Endodermal cell (in vitro differentiated cells): ENCODE measurements at regions not wholly inside any gene's neighbourhood (a gene's known extent, or its start where the extent isn't known, plus 50 kb on each side); places are given as distances from the start of the nearest gene placed in this dataset.
"Not testable (repeated sequence)": the region's sequence is repeated elsewhere in the genome, so short reads cannot be mapped to it uniquely, and the experiment has no call there.

ENCODE experiments used
- DNase-seq: peaks from one replicate; pipeline ENCODE4 v3.0.0-alpha.2; 2017
- H3K27ac ChIP-seq: 2 replicates; pipeline ENCODE4 v1.5.1; 2013; ENCODE audit warnings: mild to moderate bottlenecking, low read depth, low read length, moderate library complexity
- H3K27me3 ChIP-seq: 2 replicates; pipeline ENCODE4 v1.6.1; 2013; ENCODE audit warnings: mild to moderate bottlenecking, low read length, moderate library complexity; ENCODE audit not compliant: insufficient read depth, control insufficient read depth, poor library complexity, severe bottlenecking
- H3K36me3 ChIP-seq: 2 replicates; pipeline ENCODE4 v1.7.0; 2013; ENCODE audit warnings: mild to moderate bottlenecking, low read length, moderate library complexity; ENCODE audit not compliant: control insufficient read depth, insufficient read depth
- H3K4me1 ChIP-seq: one replicate; pipeline ENCODE4 v1.7.0; 2013; ENCODE audit warnings: low read length; ENCODE audit not compliant: control insufficient read depth, insufficient read depth
- H3K4me3 ChIP-seq: 2 replicates; pipeline ENCODE4 v1.5.1; 2013; ENCODE audit warnings: mild to moderate bottlenecking, low read length, moderate library complexity
- H3K9ac ChIP-seq: 2 replicates; pipeline ENCODE4 v1.6.1; 2013; ENCODE audit warnings: mild to moderate bottlenecking, low read length, moderate library complexity; ENCODE audit not compliant: poor library complexity, severe bottlenecking; ENCODE audit errors: extremely low read depth
- H3K9me3 ChIP-seq: 2 replicates; pipeline ENCODE4 v1.6.1; 2013; ENCODE audit warnings: mild to moderate bottlenecking, low read length, moderate library complexity; ENCODE audit not compliant: control insufficient read depth
- H3K27ac Mint-ChIP-seq: 2 replicates; pipeline ENCODE4 v1.8.0; 2020; ENCODE audit warnings: mixed read lengths
- H3K27me3 Mint-ChIP-seq: 2 replicates; pipeline ENCODE4 v1.8.0; 2021; ENCODE audit warnings: mild to moderate bottlenecking, mixed read lengths; ENCODE audit not compliant: insufficient read depth
- H3K36me3 Mint-ChIP-seq: 2 replicates; pipeline ENCODE4 v1.8.0; 2020; ENCODE audit warnings: low read depth, mixed read lengths
- H3K4me1 Mint-ChIP-seq: 2 replicates; pipeline ENCODE4 v1.8.0; 2020; ENCODE audit warnings: mixed read lengths
- H3K4me3 Mint-ChIP-seq: 2 replicates; pipeline ENCODE4 v1.8.0; 2020; ENCODE audit warnings: mild to moderate bottlenecking, moderate library complexity, mixed read lengths
- H3K9me3 Mint-ChIP-seq: 2 replicates; pipeline ENCODE4 v1.8.0; 2020; ENCODE audit warnings: mild to moderate bottlenecking, mixed read lengths
- WGBS, 2 experiments: methylation state at CpG; one replicate each; pipeline versions ENCODE4 v1.1.5 to v1.1.7; 2013; ENCODE audit warnings: missing lambda C conversion rate in 2 of 2, mixed read lengths in 1 of 2; ENCODE audit not compliant: insufficient coverage in 1 of 2, insufficient read length in 1 of 2; 5-methylcytosine and 5-hydroxymethylcytosine counted together
- TF ChIP-seq, protein P1 (sequence below): fragments of 200-600 bp; sonication (generic); conservative IDR thresholded peaks from 2 replicates; pipeline ENCODE4 v1.5.0; 2021; ENCODE audit warnings: antibody characterized with exemption, mild to moderate bottlenecking

- no peaks in the 10 kb centered on the region for H3K27me3 ChIP-seq
- TF ChIP-seq, protein P1, sequence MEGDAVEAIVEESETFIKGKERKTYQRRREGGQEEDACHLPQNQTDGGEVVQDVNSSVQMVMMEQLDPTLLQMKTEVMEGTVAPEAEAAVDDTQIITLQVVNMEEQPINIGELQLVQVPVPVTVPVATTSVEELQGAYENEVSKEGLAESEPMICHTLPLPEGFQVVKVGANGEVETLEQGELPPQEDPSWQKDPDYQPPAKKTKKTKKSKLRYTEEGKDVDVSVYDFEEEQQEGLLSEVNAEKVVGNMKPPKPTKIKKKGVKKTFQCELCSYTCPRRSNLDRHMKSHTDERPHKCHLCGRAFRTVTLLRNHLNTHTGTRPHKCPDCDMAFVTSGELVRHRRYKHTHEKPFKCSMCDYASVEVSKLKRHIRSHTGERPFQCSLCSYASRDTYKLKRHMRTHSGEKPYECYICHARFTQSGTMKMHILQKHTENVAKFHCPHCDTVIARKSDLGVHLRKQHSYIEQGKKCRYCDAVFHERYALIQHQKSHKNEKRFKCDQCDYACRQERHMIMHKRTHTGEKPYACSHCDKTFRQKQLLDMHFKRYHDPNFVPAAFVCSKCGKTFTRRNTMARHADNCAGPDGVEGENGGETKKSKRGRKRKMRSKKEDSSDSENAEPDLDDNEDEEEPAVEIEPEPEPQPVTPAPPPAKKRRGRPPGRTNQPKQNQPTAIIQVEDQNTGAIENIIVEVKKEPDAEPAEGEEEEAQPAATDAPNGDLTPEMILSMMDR, result no peak
Measured at GRCh38 chr3:26316472-26316871, 306.1 kb upstream of the LRRC3B start.

DNA sequence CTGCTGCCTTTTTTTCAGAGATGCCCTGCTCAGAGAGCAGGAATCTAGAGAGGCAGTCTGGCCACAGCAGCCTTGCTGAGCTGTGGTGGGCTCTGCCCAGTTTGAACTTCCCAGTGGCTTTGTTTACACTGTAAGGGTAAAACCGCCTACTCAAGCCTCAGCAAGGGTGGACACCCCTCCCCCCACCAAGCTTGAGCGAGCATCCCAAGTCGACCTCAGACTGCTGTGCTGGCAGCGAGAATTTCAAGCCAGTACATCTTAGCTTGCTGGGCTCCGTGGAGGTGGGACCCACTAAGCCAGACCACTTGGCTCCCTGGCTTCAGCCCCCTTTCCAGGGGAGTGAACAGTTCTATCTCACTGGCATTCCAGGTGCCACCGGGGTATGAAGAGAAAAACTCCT is 298.8 kb upstream of the LRRC3B start:
- H3K4me1 ChIP-seq, H3K27ac ChIP-seq, H3K4me1 Mint-ChIP-seq, H3K27ac Mint-ChIP-seq, H3K27me3 ChIP-seq, H3K36me3 ChIP-seq, DNase-seq, H3K9me3 Mint-ChIP-seq, H3K4me3 ChIP-seq, H3K4me3 Mint-ChIP-seq, H3K36me3 Mint-ChIP-seq, H3K9me3 ChIP-seq, H3K9ac ChIP-seq, H3K27me3 Mint-ChIP-seq: not testable (repeated sequence)
- WGBS, 2 experiments, result 81 to 93% methylated on average over 2 to 6 of the region's 6 CpGs

More at GRCh38 chr3:26316472-26316871, 306.1 kb upstream of the LRRC3B start:
- Histone ChIP-seq H3K9me3 (peaks cover 6% of the 10 kb centered on the region), H3K27ac (no peak overlapping the region), H3K4me1 (no peaks in the 10 kb centered on the region), H3K9ac (no peak overlapping the region), H3K36me3 (no peaks in the 10 kb centered on the region), H3K4me3 (no peak overlapping the region)
- no peak for DNase-seq
- H3K9me3 Mint-ChIP-seq, result peaks cover 19% of the 10 kb centered on the region
- no peaks in the 10 kb centered on the region for H3K4me1 Mint-ChIP-seq
- H3K36me3 Mint-ChIP-seq, result no peaks in the 10 kb centered on the region
- H3K4me3 Mint-ChIP-seq, result no peak overlapping the region
- H3K27me3 Mint-ChIP-seq, result no peaks in the 10 kb centered on the region
- no peak overlapping the region for H3K27ac Mint-ChIP-seq

GRCh38 chr3:26340001-26340400 is 282.6 kb upstream of the LRRC3B start:
- H3K9me3 ChIP-seq, result no peaks in the 10 kb centered on the region
- no peak overlapping the region for H3K4me3 ChIP-seq
- DNase-seq, result no peak
- H3K4me1 Mint-ChIP-seq, result no peaks in the 10 kb centered on the region
- WGBS, 2 experiments, result 91% methylated on average over 3 of the region's 3 CpGs; no CpG with 5 or more reads in 1 of the 2 experiments
- no peaks in the 10 kb centered on the region for H3K36me3 Mint-ChIP-seq
- H3K36me3 ChIP-seq, result no peaks in the 10 kb centered on the region
- no peak overlapping the region for H3K27ac ChIP-seq
- H3K9me3 Mint-ChIP-seq, result no peaks in the 10 kb centered on the region
- no peaks in the 10 kb centered on the region for H3K27me3 Mint-ChIP-seq
- no peaks in the 10 kb centered on the region for H3K27me3 ChIP-seq
- TF ChIP-seq, protein P1, result no peak
- no peak overlapping the region for H3K27ac Mint-ChIP-seq
- no peak overlapping the region for H3K9ac ChIP-seq
- H3K4me3 Mint-ChIP-seq, result no peak overlapping the region
- H3K4me1 ChIP-seq, result no peaks in the 10 kb centered on the region

DNA sequence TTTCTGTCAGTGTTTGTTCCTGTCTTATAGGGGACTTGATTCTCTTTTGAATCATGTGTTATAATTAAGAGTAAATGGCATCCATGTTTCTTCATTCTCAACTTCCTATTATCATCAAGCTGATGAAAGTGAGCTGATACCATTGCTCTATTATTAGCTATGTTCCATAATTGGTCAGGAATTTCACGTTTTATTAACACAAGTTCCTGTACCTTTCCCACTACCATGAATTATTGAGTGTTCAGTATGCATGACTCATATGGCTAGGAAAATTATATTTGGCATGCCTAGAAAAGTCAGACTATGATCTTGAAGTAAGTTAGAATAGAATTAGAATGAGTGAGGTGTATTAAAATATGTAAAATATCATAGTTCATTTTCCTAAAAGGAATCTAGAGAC is 278.9 kb upstream of the LRRC3B start:
- Histone ChIP-seq H3K9me3 (no peaks in the 10 kb centered on the region), H3K4me3 (no peak overlapping the region), H3K27ac (no peak overlapping the region), H3K36me3 (no peaks in the 10 kb centered on the region), H3K9ac (no peak overlapping the region), H3K27me3 (no peaks in the 10 kb centered on the region), H3K4me1 (no peaks in the 10 kb centered on the region)
- WGBS, 2 experiments, result 63% methylated on average over 1 of the region's 1 CpG; no CpG with 5 or more reads in 1 of the 2 experiments
- no peaks in the 10 kb centered on the region for H3K36me3 Mint-ChIP-seq
- H3K4me3 Mint-ChIP-seq, result no peak overlapping the region
- no peak overlapping the region for H3K27ac Mint-ChIP-seq
- no peaks in the 10 kb centered on the region for H3K9me3 Mint-ChIP-seq
- H3K4me1 Mint-ChIP-seq, result no peaks in the 10 kb centered on the region
- TF ChIP-seq, protein P1, result no peak
- no peak for DNase-seq
- H3K27me3 Mint-ChIP-seq, result peaks cover 2% of the 10 kb centered on the region
